Panc1 (cell line): ENCODE measurements at regions not wholly inside any gene's neighbourhood (a gene's known extent, or its start where the extent isn't known, plus 50 kb on each side); places are given as distances from the start of the nearest gene placed in this dataset.

Experiments
- ATAC-seq: fragments of 200-7000 bp; cut with Tn5 transposase; 2 replicates; pipeline ENCODE4 v1.9.1; 2020; ENCODE audit warnings: mild to moderate bottlenecking, moderate library complexity
- BruUV-seq: library from RNA; stranded (reverse); fragments of 400-500 nt; replicated peaks from 2 replicates; lab custom pipeline; 2021; lab: Mats Ljungman, UMichigan
- CTCF ChIA-PET: fragments of 300-600 bp; sonication (Branson Sonifier 250); formaldehyde crosslinking; loops from one replicate; lab custom pipeline; 2022; ENCODE audit warnings: antibody characterized with exemption; lab: Charles Lee
- POLR2A ChIA-PET: fragments of 300-600 bp; sonication (Branson Sonifier 250); formaldehyde crosslinking; loops from one replicate; lab custom pipeline; 2022; ENCODE audit warnings: antibody characterized with exemption; lab: Charles Lee
- DNase-seq: peaks from one replicate; pipeline ENCODE4 v3.0.0-alpha.2; 2010; ENCODE audit warnings: low read depth, low spot score
- H3K27ac ChIP-seq: 2 replicates; pipeline ENCODE4 v1.5.1; 2011; ENCODE audit warnings: mild to moderate bottlenecking, low read length, inconsistent platforms
- H3K27me3 ChIP-seq: fragments of 200-500 bp; sonication (Bioruptor generic); 2 replicates; pipeline ENCODE4 v1.6.0; 2014; ENCODE audit warnings: low read length, inconsistent platforms; ENCODE audit not compliant: control insufficient read depth, insufficient read depth
- H3K36me3 ChIP-seq: fragments of 200-500 bp; sonication (Bioruptor generic); 2 replicates; pipeline ENCODE4 v1.5.1; 2014; ENCODE audit warnings: inconsistent platforms, mild to moderate bottlenecking, low read length, moderate library complexity; ENCODE audit not compliant: control insufficient read depth, insufficient read depth
- H3K4me1 ChIP-seq: 2 replicates; pipeline ENCODE4 v1.5.1; 2011; ENCODE audit warnings: inconsistent platforms, mild to moderate bottlenecking, low read length, moderate library complexity; ENCODE audit not compliant: control insufficient read depth, insufficient read depth
- H3K4me3 ChIP-seq, 2 experiments: 2 replicates each; pipeline ENCODE4 v1.5.1; 2011 to 2012; ENCODE audit warnings: low read depth in 2 of 2, low read length in 2 of 2, mild to moderate bottlenecking in 2 of 2, inconsistent platforms in 1 of 2, moderate library complexity in 1 of 2
- H3K9me3 ChIP-seq: fragments of 200-500 bp; sonication (Bioruptor generic); 2 replicates; pipeline ENCODE4 v1.5.1; 2014; ENCODE audit warnings: low read depth, mild to moderate bottlenecking, inconsistent platforms, low read length, moderate library complexity; ENCODE audit not compliant: control insufficient read depth, insufficient read depth
- CTCF ChIP-seq: fragments of 450-650 bp; IDR thresholded peaks from 2 replicates; pipeline ENCODE4 v1.5.1; 2017; ENCODE audit warnings: mild to moderate bottlenecking
- POLR2AphosphoS5 ChIP-seq: IDR thresholded peaks from 2 replicates; pipeline ENCODE4 v1.6.1; 2012; ENCODE audit warnings: mild to moderate bottlenecking, low read depth, low read length, moderate library complexity
- REST ChIP-seq, 2 experiments: IDR thresholded peaks; 2 replicates each; pipeline ENCODE4 v1.6.1; 2011 to 2012; ENCODE audit warnings: low read depth in 2 of 2, control low read depth in 1 of 2, low read length in 1 of 2, mild to moderate bottlenecking in 1 of 2, moderate library complexity in 1 of 2; ENCODE audit not compliant: insufficient read depth in 1 of 2
- SIN3A ChIP-seq: IDR thresholded peaks from 2 replicates; pipeline ENCODE4 v1.6.1; 2012; ENCODE audit warnings: low read depth, mild to moderate bottlenecking, low read length, moderate library complexity, borderline replicate concordance; ENCODE audit not compliant: insufficient read depth
- TCF7L2 ChIP-seq: IDR thresholded peaks from 2 replicates; pipeline ENCODE4 v1.6.1; 2011; ENCODE audit warnings: mild to moderate bottlenecking, low read depth, low read length, inconsistent platforms
- in situ Hi-C: cut with HindIII; loops from 2 replicates; pipeline ENCODE4 v1.10.0; 2016; ENCODE audit warnings: low sequenced_read_pairs, low pct_unique_long_range_greater_than_20kb
- intact Hi-C: fragments of 100-400 bp; cut with micrococcal nuclease; formaldehyde crosslinking; loops from one replicate; pipeline ENCODE4 v1.10.0; 2022; ENCODE audit not compliant: unreplicated experiment

GRCh38 chr20:23165964-23166363 is 79.8 kb upstream of the CD93 start:
- Histone ChIP-seq H3K9me3 (no peaks in the 10 kb centered on the region), H3K4me1 (no peaks in the 10 kb centered on the region), H3K27me3 (no peaks in the 10 kb centered on the region), H3K27ac (no peak overlapping the region), H3K36me3 (no peaks in the 10 kb centered on the region), H3K4me3 (no peak overlapping the region)
- intact Hi-C loops (no loop called here), in situ Hi-C loops (no loop called here)
- no peak for DNase-seq
- POLR2A ChIA-PET = no interaction called here
- ATAC-seq = no peak
- BruUV-seq = no TSS peak
- no peak for TF ChIP-seq SIN3A
- TF ChIP-seq REST (IDR thresholded peaks at IDR 0.05; ENCODE audit: insufficient read depth in 1 of 2, low read depth in 2 of 2, low read length in 1 of 2) = no peak
- TF ChIP-seq CTCF = no peak
- no peak for TF ChIP-seq POLR2AphosphoS5
- no peak for TF ChIP-seq TCF7L2
- CTCF ChIA-PET = no interaction called here

- no peaks in the 10 kb centered on the region for H3K27me3 ChIP-seq
- no peak for TF ChIP-seq CTCF
- no peak for TF ChIP-seq SIN3A
- TF ChIP-seq REST (IDR thresholded peaks at IDR 0.05; ENCODE audit: insufficient read depth in 1 of 2, low read depth in 2 of 2, low read length in 1 of 2) = no peak
- TF ChIP-seq TCF7L2 = no peak
- TF ChIP-seq POLR2AphosphoS5 = no peak
- ATAC-seq = no peak
- ChIA-PET CTCF (no interaction called here), POLR2A (no interaction called here)
- no peak overlapping the region for H3K4me3 ChIP-seq
- no peaks in the 10 kb centered on the region for H3K9me3 ChIP-seq
- no peak overlapping the region for H3K27ac ChIP-seq
- intact Hi-C loops (no loop called here), in situ Hi-C loops (no loop called here)
- no TSS peak for BruUV-seq
- H3K4me1 ChIP-seq = no peaks in the 10 kb centered on the region
- DNase-seq = no peak
- no peaks in the 10 kb centered on the region for H3K36me3 ChIP-seq
These were observed 79.2 kb upstream of the CD93 start for GRCh38 chr20:23165307-23165750.
